ENCODE measurements at regions not wholly inside any gene's neighbourhood (a gene's known extent, or its start where the extent isn't known, plus 50 kb on each side); places are given as distances from the start of the nearest gene placed in this dataset.

GRCh38 chr7:159197066-159197975 is 52.7 kb upstream of the VIPR2 start:
- TF ChIP-seq POLR2AphosphoS5 (IDR thresholded peaks at IDR 0.05) (no peak), CTCF (IDR thresholded peaks at IDR 0.05) (no peak), EP300 (IDR thresholded peaks at IDR 0.05) (no peak)
